Activated CD4-positive, alpha-beta T cell treated with anti-CD3 and anti-CD28 coated beads for 4 hours (primary cell): ENCODE measurements at regions not wholly inside any gene's neighbourhood (a gene's known extent, or its start where the extent isn't known, plus 50 kb on each side); places are given as distances from the start of the nearest gene placed in this dataset.
"Not testable (repeated sequence)": the region's sequence is repeated elsewhere in the genome, so short reads cannot be mapped to it uniquely, and the experiment has no call there.

Source experiments
- DNase-seq, 2 donors: peaks; one replicate each; pipeline ENCODE4 v3.0.0-alpha.2; 2020

DNA sequence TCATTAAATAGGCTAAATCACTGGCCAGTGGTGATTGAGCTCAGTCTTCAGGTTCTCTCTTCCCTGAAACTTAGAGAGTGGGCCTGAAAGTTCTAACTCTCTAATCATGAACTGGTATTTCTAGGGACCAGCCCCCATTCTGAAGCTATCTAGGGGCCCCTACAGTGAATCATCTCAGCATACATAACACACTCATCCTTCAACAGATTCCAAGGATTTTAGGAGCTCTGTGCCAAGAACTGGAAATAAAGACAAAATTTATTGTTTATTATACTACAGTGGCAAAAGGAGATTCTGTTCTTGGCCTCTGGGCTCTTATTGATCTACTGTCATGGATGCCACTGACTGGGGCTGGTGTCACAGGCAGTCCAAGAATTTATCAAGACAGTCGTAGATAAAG, 263.8 kb upstream of the IGFBP7 start:
- no peak for DNase-seq

DNA sequence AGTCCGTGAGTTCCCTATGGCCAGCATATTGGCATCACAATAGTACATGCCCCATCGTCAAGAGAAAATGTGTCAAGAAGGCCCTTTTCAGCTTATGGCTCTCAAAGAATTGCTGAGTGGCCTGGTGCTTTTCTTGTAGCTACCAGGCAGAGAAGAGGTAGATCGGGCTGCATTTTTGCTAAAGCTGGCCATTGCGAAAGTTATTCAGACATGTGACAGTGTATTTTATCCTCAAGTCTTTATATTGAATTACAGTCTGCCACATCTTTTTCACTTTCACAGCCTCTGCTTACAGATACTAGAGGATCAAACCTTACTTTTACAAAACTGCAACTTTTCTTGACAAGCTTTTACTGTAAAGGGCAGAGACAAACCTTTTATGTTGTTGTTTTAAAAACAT, 261.5 kb upstream of the IGFBP7 start:
- no peak for DNase-seq

DNA sequence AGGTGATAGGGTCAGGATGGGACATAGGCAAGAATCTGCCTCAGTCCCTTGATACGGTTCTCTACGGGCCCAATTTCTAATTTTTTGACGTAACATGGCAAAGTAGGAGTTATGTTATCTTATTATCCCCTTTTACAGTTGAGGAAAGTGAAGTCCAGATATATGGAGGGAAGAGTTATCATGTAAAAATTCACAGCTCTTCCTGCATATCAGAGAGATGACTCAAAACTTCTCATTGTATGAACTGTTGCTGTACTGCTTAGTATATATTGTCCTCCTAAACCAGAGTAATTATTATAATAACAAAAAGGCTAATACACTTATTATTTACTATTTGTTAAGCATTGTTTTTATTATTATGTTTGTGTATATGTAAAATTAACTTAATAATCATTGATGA, 260.5 kb upstream of the IGFBP7 start:
- DNase-seq = no peak

DNA sequence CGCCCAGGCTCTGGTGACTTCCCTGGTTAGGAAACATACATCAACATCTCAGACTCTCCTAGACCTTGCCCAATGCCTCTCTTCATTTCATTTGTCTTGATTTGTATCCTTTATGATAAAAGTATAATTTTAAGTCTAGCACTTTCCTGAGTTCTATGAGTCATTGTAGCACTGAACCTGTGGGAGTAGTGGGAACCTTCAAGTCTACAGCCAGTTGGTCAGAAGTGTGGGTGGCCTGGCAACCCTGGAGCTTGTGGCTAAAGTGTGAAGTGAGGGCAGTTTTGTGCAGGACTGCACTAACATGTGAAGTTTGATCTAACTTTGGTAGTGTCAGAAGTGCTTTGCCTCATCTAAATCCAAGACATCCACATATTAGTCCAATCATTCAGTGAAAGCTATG, 259.3 kb upstream of the IGFBP7 start:
- DNase-seq = no peak

DNA sequence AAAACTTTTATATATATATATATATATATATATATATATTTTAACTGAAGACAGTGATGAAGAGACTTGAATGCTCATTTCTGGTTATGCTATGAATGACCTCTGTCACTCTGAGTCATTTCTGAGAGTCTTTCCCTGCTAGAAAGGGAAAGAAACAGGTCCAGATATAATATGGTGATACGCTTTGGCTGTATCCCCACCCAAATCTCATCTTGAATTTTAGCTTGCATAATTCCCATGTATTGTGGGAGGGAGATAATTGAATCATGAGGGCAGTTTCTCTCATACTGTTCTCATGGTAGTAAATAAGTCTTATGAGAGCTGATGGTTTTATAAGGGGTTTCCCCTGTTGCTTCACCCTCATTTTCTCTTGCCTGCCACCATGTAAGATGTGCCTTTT, 254.1 kb upstream of the IGFBP7 start:
- DNase-seq = no peak

DNA sequence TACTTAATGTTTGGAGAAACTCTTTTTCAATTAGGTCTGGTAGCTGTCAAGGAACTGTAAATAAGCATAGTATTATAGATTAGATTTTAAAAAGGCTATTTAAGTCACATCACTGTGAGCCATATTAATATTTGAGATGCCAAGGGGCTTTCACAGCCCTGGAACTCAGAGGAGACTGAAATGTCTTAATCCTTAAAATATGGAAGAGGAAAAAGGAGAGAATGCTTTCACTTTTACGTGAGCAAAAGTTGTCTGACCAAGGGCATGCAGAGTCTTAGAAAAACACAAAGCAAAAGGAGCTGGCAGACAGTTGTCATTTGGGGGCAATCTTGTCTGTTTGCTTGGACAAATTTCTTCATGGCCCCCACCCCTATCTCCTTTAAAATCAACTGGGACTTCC, 253.2 kb upstream of the IGFBP7 start:
- no peak for DNase-seq

DNA sequence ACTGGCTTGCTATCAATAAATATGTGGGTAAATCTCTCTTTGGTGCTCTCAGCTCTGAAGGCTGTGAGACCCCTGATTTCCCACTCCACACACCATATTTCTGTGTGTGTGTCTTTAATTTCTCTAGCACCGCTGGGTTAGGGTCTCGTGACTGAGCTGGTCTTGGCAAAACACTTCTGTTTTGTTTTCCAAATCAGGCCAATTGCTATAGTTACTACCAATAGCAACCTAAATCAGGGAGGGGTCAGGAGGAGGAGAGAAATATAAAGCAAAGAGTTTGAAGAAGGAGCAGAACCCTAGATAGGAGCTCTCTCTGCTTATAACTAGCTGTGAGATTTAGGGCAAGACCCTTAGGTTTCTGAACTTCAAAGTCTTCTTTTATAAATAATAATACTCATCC, 250.5 kb upstream of the IGFBP7 start:
- DNase-seq = no peak

DNA sequence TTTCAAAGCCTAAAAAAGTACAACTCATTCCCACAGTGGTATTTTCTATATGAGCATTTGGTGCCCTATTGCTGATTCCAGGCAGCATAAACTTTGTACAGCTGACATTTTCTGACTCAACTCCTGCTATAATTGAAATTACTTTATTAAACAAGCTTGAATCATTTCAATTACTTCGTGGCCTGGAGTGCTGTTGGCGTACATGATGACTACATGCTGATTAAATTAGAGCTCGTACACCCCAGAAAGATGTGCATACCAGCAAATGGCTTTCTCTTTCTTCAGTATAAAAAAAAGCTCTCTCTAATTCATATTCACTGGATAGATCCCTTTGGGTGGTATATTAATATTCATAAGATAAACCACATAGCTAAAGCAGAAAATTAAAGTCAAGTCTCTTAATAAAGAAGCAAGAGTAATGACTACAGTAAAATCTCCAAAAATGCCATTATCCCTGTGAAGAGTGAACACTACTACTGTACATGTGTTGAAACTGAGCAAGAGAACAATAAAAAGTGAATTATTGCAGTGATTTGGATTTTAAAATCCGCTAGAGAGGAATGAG, 245.0 kb upstream of the IGFBP7 start:
- DNase-seq = no peak

DNA sequence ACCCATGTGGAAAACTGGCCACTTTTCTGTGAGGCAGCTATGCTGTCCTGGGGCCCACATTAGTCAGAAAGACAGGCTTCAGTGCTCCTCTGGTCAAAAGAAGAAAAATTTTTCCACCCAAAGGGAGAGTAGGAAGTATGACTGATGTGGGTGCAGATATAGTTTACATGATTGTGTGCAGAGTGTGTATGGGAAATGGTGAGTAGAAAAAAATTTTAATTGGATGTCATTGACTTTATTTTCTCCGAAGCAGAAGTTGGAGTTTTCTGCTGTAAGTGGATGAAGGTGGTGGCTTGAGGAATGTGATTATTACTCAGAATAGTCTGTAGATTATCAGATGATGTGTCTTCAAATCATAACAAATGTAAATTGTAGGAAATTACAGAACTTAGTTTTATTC, 241.5 kb upstream of the IGFBP7 start:
- no peak for DNase-seq

DNA sequence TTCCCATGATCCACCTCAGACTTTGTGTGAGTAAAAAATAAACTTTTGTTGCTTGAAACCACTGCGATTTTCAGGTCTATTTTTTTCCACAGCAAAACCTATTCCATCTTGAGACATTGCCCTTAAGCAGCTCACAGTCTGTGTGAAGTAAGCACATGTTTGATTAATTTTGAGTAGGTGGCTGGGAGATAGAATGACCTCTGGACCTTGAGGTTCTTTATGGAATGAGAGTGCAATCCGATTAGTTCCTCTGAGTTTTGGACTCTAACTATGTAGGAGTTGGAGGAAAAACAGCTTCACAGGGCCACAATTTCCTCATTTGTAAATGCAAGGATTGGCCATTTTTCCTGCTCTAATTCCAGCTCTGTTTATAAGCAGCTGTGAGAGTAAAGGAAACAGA, 234.1 kb upstream of the IGFBP7 start:
- DNase-seq = no peak

DNA sequence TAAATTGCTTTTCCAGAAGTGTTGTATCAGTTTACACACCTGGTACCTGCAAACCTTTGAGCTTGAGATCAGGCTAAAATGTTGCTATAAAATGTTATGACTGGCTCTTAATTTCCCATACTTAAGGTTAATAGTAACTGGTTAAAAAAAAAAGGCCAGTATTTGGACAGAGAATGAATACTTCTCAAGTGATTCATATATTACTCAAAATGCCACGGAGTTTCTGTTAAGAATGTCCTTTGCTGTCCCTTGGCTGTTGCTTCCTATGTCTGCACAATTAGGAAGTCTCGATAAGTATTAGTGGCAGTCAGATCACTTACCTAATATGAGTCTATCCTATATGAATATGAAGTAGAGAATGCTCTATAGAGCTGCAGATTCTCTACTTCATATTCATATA, 232.2 kb upstream of the IGFBP7 start:
- DNase-seq = no peak

DNA sequence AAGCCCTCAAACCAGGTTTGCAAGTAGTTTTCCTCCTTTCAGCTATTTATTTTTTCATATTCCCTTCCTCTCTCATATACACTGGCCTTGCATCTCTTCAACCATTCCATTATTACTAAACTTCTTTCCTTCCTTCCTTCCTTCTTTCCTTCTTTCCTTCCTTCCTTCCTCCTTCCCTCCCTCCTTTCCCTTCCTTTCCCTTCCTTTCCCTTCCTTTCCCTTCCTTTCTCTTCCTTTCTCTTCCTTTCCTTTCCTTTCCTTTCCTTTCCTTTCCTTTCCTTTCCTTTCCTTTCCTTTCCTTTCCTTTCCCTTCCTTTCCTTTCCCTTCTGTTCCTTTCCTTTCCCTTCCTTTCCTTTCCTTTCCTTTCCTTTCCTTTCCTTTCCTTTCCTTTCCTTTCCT, 228.7 kb upstream of the IGFBP7 start:
- not testable (repeated sequence) for DNase-seq

DNA sequence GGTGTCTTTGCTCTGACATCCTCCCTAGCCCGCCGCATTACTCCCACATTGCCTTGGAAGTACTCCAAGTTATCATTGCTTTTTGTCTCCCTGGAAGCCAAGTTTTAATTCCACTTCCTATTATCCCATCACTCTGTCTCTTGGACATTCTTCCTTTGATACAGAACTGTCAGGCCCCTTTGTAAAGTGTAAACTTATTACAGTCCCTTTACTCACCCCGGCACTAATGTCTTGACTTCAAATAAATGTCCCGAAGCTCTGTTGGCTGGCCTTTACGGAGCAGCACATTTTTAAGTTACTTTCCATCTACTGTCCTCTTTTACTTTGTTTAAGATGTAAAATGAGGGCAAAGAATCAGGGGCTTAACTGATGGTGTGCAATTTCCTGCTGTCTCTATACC, 223.5 kb upstream of the IGFBP7 start:
- no peak for DNase-seq

DNA sequence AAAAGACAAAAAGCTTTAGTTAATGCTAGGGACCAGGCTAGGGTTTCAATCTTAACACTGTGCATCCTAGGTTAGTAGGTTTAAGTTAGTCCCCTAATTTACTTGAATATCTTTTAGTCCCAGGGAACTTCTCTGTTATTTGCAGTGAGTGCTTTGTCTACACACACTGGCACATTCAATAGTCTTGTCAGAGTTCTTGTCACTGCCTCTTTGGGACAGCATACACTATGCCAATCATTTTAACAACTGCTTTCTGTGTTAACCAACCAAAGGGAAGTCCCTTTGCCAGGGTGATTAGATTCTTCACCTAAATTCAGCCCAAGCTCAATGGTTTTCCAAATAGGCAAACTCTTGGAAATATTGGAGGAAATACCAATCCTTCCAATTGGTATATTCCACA, 221.8 kb upstream of the IGFBP7 start:
- no peak for DNase-seq

DNA sequence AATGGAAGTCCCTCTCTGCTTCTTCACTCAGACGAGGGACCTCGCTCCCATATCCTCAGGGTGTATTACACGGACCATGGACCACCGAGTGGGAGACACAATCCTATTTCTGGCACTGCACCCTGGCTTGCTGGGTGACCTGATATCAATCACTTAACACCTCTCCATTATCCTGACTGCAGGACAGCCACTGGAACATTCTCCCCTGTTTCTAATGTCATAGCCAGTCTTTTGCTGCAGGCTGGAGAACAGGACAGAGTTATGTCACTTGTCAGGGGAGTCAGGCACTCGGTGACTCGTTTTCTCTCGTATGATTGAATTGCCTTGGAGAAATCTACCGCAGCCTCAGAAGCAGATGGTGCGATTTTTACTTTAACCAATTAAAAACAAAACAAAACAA, 219.1 kb upstream of the IGFBP7 start:
- DNase-seq = no peak

DNA sequence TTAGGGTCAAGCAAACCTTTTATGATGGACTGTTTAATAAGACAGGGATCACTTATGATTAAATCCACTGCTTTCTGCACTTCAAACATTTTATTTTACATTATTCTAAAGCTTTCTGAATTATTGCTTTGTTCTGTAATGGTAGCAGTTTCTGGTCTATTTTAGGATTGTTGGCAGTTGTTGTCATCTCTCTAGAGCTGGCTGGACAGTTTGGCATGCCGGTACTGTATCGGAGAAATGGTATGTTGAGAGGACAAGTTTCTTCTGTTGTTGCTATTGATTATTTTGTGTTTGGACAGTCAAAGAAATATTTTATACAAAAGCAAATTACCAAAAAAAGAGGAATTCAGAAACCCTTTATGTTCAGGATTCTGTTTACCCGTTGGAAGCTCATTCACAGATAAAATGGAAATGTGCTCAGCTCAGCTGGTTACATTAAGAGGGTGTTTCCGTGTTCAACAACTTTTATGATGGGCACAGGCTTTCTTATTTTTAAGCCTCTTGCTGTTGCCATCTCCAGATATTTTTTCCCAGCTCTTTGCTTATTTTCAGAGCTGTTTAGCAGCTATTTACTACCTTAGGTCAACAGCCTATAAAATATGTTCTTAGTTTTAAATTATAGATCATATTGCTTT, 214.6 kb upstream of the IGFBP7 start:
- DNase-seq = no peak

DNA sequence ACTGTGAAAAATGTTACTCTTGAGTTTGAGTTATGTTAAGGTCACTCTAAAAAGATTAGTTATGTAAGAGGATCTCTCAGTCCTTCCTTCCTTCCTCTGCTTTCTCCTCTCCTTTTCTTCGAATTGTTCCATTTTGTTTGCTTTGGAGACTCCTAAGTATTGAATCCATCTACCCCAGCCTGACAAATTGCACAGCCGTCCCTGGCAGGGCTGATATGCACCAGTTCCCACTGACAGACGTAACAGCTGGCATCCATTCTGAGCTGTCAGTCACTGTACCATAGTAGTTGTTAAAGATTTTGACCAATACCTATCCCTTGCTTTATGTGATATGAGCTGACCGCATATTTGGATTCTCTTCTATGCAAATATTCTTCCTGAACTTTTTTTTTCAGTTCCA, 210.7 kb upstream of the IGFBP7 start:
- no peak for DNase-seq

DNA sequence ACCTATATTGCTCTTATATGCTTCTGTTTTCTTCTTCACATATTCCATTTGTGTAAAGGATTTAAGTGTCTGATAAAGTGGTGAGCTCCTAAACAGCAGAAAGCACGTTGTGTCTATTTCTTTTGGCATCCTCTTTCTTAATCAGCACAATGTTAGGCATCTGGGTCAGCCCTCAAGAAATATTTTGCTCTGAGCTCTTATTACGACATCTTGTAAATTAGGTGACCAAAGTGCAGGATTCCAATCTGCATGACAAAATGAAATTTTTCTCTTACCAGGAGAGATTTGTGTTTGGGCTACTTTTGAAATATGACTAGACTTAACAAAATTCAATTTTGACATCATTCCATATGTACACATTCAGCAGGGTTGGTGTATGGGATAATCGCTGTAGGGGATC, 210.0 kb upstream of the IGFBP7 start:
- no peak for DNase-seq

DNA sequence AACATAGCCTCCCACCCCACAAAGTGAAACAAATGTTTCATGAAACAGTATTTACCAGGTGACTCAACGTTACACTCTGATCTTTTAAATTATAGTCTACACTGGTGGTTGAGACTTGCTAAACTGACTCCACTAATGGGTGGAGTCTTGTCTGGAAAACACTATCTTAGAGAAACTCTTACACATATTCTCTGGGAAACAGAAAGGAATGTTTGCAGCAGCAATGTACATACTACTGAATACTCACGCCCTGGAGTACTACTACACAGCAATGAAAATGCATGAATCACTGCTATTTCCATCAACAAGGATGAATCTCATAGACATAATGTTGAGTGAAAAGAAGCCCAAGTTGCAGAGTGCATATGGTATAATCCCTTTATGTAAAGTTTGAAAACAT, 208.5 kb upstream of the IGFBP7 start:
- DNase-seq = no peak

DNA sequence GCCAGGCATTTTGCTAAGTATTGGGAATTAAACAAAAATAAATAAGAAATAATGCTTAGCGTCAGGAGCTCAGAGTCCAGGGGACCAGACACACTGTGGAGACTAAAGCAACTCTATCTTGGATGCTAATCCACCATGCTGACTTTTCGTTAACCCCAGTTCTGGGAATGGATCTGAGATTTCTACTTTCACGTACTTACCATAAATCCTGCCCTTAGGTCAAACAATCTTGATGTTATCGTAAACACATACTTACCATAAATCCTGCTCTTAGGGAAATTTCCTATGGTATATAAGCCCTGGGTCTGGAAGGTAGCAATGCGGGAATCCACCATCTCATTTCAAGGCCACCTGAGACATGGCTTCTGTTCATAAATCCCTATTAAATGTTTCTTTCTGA, 204.5 kb upstream of the IGFBP7 start:
- no peak for DNase-seq

DNA sequence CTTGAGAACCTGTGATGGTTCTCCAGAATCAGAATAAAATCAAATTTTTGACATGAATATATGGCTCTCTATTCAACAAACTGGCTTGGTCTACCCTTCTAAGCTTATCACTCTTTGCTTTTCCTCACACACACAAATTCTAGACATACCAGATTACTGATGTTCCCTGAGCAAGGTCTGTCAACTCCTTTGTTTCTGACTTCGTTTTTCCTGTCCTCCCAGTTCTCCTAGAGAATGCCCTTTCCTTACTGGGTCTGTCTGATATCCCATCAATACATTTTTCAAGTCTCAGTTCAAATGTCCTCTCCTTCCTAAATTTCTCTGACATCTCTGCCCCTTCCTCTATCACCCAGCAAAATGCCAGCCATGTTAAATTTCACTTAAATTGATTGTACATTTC, 202.1 kb upstream of the IGFBP7 start:
- DNase-seq = no peak

DNA sequence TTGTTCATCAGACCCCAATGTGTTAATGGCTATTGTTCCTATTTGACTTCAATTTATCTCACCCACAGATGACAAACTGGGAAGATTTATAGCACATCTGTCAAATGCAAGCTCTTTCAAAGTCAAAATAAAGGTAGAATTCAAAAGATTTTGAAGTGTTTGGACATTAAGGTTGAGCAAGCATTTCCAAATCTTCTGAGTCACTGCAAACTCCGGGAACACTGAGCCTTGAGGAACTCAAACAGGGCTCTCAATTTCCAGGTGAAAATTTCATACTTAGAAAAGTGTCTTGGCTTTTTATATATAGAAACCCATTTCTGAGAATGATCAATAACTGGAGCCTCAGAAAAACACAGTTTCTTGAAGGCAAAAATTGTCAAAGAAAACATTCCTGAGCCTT, 199.5 kb upstream of the IGFBP7 start:
- no peak for DNase-seq

DNA sequence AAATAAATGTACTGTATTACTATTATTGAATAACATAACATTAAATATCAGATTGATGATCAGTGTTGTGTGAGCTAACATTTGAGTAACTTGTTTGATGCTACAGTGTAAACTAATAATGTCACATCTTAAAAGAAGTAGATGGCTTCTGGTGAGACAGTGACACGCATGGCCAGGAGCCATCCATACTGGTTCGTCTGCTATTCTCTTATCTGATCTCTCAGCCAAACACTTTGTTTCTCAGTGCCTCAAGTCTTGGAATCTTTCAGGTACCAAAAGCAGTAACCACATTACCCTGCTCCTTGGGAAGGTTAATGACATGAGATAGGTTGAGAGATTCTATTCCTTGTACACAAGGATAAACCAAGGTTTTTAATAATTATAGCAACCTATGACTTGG, 198.1 kb upstream of the IGFBP7 start:
- DNase-seq = no peak

DNA sequence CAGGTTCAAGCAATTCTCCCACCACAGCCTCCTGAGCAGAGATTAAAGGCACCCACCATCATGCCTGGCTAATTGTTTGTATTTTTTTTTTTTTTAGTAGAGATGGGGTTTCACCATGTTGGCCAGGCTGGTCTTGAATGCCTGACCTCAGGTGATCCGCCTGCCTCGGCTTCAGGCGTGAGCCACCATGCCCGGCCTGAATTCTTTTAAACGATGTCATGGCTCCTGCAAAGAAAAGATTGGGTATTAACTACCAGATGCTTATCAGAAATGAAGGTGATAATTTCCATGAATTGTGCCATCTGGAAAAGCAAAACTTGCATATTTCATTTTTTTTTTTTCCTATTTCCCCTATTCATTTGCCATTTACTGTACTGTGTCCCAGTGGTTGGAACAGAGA, 195.7 kb upstream of the IGFBP7 start:
- DNase-seq = no peak

DNA sequence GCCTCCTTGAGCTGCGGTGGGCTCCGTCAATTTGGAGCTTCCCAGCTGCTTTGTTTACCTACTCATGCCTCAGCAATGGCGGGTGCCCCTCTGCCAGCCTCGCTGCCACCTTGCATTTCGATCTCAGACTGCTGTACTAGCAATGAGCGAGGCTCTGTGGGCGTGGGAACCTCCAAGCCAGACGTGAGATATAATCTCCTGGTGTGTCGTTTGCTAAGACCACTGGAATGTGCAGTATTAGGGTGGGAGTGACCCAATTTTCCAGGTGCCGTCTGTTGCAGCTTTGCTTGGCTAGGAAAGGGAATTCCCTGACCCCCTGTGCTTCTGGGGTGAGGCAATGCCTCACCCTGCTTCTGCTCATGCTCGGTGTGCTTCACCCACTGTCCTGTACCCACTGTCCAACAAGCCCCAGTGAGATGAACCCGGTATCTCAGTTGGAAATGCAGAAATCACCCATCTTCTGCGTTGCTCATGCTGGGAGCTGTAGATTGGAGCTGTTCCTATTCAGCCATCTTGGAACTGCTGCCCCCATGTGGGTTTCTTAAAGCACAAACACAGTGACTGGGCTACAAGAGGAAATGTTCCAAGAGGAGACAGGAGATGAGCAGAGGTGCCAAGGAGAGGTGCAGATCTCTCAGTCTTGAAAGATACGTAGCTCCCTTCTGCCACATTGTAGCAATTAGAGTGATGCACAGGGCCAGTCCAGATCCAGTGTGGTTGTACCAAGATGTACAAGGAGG, 193.0 kb upstream of the IGFBP7 start:
- DNase-seq = no peak
